GM06990 (cell line): ENCODE measurements at regions not wholly inside any gene's neighbourhood (a gene's known extent, or its start where the extent isn't known, plus 50 kb on each side); places are given as distances from the start of the nearest gene placed in this dataset.
"Not testable (repeated sequence)": the region's sequence is repeated elsewhere in the genome, so short reads cannot be mapped to it uniquely, and the experiment has no call there.

Source experiments
- DNase-seq: peaks from one replicate; pipeline ENCODE4 v3.0.0-alpha.2; 2011; ENCODE audit not compliant: insufficient read length; ENCODE audit errors: extremely low read depth
- H3K27me3 ChIP-seq: replicated peaks from 2 replicates; pipeline ENCODE4 v1.6.0; 2011; ENCODE audit warnings: low read length; ENCODE audit not compliant: control insufficient read depth, insufficient read depth
- H3K36me3 ChIP-seq: 2 replicates; pipeline ENCODE4 v1.5.1; 2011; ENCODE audit warnings: low read length; ENCODE audit not compliant: control insufficient read depth, insufficient read depth
- H3K4me3 ChIP-seq: replicated peaks from 2 replicates; pipeline ENCODE4 v1.5.1; 2011; ENCODE audit warnings: low read depth, mild to moderate bottlenecking, control low read depth, low read length
- TF ChIP-seq, protein P1 (sequence below): IDR thresholded peaks from 2 replicates; pipeline ENCODE4 v1.5.1; 2011; ENCODE audit warnings: low read length, control low read depth, mild to moderate bottlenecking, inconsistent platforms; ENCODE audit not compliant: insufficient read depth, poor library complexity, severe bottlenecking

DNA sequence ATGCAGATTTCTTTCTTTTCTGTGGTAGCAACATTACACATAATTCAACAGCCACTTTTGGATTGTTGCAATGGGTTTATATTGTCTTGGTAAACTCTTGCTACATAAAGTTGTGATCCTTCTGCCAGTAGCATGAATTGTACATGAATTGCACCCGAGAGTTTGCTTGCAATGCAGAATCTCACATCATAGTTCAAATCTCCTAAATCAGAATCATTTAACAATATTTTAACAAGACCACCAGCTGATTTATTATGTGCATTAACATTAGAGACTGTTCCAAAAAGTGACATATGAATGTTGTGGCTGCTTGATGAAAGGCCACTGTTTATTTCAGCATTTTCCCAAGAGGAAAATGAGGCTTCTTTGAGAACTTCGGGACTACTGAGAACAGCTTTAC is 1491.8 kb upstream of the NUDT12 start:
- Histone ChIP-seq H3K36me3 (no peaks in the 10 kb centered on the region), H3K4me3 (no peak overlapping the region), H3K27me3 (no peaks in the 10 kb centered on the region)
- no peak for DNase-seq
- TF ChIP-seq, protein P1, sequence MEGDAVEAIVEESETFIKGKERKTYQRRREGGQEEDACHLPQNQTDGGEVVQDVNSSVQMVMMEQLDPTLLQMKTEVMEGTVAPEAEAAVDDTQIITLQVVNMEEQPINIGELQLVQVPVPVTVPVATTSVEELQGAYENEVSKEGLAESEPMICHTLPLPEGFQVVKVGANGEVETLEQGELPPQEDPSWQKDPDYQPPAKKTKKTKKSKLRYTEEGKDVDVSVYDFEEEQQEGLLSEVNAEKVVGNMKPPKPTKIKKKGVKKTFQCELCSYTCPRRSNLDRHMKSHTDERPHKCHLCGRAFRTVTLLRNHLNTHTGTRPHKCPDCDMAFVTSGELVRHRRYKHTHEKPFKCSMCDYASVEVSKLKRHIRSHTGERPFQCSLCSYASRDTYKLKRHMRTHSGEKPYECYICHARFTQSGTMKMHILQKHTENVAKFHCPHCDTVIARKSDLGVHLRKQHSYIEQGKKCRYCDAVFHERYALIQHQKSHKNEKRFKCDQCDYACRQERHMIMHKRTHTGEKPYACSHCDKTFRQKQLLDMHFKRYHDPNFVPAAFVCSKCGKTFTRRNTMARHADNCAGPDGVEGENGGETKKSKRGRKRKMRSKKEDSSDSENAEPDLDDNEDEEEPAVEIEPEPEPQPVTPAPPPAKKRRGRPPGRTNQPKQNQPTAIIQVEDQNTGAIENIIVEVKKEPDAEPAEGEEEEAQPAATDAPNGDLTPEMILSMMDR: no peak

DNA sequence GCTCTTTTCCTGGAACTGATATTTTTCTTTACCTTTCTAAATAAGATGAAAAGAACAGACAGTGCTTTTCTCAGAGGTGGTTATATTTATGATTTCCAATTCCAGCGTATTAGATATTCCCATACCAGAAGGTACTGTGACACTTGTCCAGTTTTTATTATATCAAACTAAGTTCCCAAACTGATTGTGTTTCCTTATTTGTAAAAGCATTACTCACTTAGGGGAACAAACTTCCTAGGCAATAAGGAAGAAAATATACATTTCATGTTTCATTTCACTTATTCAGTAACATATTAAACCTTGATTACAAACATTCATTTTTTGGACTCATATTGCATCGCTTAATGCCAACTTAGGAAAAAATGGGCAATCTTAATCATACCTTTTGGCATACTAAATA is 1480.0 kb upstream of the NUDT12 start:
- no peak overlapping the region for H3K4me3 ChIP-seq
- TF ChIP-seq, protein P1: no peak
- no peak for DNase-seq

DNA sequence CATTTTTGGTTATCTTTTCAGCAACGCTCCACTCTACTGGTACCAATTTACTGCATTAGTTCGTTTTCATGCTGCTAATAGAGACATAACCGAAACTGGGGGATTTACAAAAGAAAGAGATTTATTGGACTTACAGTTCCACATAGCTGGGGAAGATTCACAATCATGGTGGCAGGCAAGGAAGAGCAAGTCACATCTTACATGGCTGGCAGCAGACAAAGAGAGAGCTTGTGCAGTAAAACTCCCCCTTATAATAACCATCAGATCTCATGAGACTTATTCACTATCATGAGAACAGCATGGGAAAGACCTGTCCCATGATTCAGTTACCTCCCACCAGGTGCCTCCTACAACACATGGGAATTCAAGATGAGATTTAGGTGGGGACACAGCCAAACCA is 1474.2 kb upstream of the NUDT12 start:
- H3K4me3 ChIP-seq, H3K36me3 ChIP-seq, H3K27me3 ChIP-seq, DNase-seq: not testable (repeated sequence)

More for the DNA sequence above, 1480.0 kb upstream of the NUDT12 start:
- Histone ChIP-seq H3K36me3 (no peaks in the 10 kb centered on the region), H3K27me3 (no peaks in the 10 kb centered on the region)

DNA sequence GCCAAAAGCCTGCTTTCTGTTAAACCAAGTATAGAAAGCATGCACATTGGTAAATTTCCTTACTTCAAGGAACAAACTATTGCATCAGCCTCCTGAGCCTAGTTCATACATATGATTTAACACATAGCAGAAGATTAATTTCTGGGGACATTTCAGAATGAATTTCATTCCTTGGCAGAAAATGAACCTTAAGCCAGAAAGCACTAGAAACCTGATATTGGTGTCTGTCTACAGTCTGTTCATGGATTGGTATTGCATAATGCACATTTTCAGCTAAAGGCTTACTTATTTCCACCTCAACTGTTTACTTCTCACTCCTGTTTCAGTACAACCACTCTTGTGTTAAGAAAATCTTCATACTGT is 1471.8 kb upstream of the NUDT12 start:
- no peak for DNase-seq
- Histone ChIP-seq H3K4me3 (no peak overlapping the region), H3K36me3 (no peaks in the 10 kb centered on the region), H3K27me3 (no peaks in the 10 kb centered on the region)
- TF ChIP-seq, protein P1: no peak

DNA sequence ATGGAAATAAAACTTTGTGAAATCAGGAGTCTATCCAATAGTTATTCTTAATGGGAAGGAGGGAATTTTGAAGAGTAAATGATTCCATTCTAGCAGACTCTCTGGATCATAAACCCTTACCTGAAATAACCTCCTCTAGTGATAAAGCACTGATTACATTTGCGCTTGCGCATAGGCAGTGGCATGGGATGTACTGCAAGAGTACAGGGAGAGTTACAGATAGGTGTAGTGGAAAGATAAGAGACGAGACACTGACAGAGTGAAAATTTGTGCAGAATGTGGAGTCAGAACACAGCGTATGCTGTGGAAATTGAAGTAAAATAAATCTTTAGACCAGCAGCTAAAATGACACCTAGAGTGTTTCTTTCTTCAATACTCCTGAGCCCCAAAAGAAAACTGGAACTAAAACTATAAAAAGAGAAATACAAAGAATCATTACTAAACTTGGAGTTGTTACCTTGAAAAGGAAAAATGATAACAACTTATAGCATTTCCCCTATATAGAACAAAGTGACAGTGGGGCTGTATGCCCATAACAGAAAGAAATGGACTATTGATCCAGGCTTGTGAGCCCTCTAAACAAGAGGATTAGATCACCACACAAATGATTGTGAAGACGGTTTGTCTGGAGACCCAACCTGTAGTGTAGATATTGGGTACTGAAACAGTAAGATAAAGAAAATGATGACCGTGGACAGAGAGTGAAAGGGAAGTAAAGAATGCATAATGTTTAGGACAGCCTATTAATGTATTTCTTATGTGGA is 1471.2 kb upstream of the NUDT12 start:
- TF ChIP-seq, protein P1: no peak
- Histone ChIP-seq H3K27me3 (no peaks in the 10 kb centered on the region), H3K4me3 (no peak overlapping the region), H3K36me3 (no peaks in the 10 kb centered on the region)
- DNase-seq: no peak

DNA sequence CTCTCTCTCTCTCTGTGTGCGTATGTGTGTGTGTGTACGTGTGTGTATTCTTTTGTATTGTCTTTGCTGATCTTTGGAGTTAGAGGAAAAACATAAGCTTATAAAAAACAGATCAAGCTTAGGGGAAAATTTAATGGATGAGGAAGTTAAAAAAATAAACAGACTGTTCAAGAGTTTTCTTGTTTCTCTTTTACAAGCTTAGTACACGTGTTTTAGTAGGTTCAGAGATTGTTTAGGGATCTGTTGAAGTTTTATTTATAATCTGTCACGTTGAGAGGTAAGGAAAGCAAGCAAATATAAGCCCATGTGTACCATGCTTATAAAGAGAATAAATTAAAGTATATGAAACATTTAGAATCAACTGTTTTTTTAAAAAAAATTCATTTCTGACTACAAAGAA is 1470.3 kb upstream of the NUDT12 start:
- no peak overlapping the region for H3K4me3 ChIP-seq
- TF ChIP-seq, protein P1: no peak
- no peaks in the 10 kb centered on the region for H3K36me3 ChIP-seq
- DNase-seq: no peak
- H3K27me3 ChIP-seq: no peaks in the 10 kb centered on the region
